HEK293 (cell line): ENCODE measurements at regions not wholly inside any gene's neighbourhood (a gene's known extent, or its start where the extent isn't known, plus 50 kb on each side); places are given as distances from the start of the nearest gene placed in this dataset.

Source experiments
- ATF2 ChIP-seq: fragments of 450-650 bp; formaldehyde crosslinking; IDR thresholded peaks from 2 replicates; pipeline ENCODE4 v1.5.1; 2016; ENCODE audit warnings: missing biosample characterization, missing genetic modification characterization, low read depth
- CTCF ChIP-seq: fragments of 450-650 bp; formaldehyde crosslinking; IDR thresholded peaks from 2 replicates; pipeline ENCODE4 v1.5.1; 2016; ENCODE audit warnings: missing biosample characterization, missing genetic modification characterization
- GLI2 ChIP-seq: fragments of 450-650 bp; formaldehyde crosslinking; IDR thresholded peaks from 2 replicates; pipeline ENCODE4; 2017; ENCODE audit warnings: missing biosample characterization, missing genetic modification characterization, low read depth, borderline replicate concordance
- INSM2 ChIP-seq: fragments of 450-650 bp; formaldehyde crosslinking; IDR thresholded peaks from 2 replicates; pipeline ENCODE4 v1.5.1; 2016; ENCODE audit warnings: missing biosample characterization, missing genetic modification characterization
- MZF1 ChIP-seq: fragments of 450-650 bp; formaldehyde crosslinking; IDR thresholded peaks from 2 replicates; pipeline ENCODE4 v1.5.1; 2017; ENCODE audit warnings: missing biosample characterization, missing genetic modification characterization, borderline replicate concordance
- YY1 ChIP-seq: fragments of 450-650 bp; formaldehyde crosslinking; IDR thresholded peaks from 2 replicates; pipeline ENCODE4 v1.5.1; 2018; ENCODE audit warnings: missing biosample characterization, missing genetic modification characterization
- ZBTB11 ChIP-seq: fragments of 450-650 bp; formaldehyde crosslinking; conservative IDR thresholded peaks from 2 replicates; pipeline ENCODE4 v1.5.1; 2016; ENCODE audit warnings: low read depth, missing biosample characterization, missing genetic modification characterization
- ZBTB8A ChIP-seq: fragments of 450-650 bp; formaldehyde crosslinking; IDR thresholded peaks from 2 replicates; pipeline ENCODE4 v1.5.1; 2016; ENCODE audit warnings: missing biosample characterization, missing genetic modification characterization
- ZNF121 ChIP-seq: fragments of 450-650 bp; formaldehyde crosslinking; IDR thresholded peaks from 2 replicates; pipeline ENCODE4 v1.5.1; 2016; ENCODE audit warnings: missing biosample characterization, missing genetic modification characterization
- ZNF221 ChIP-seq: fragments of 450-650 bp; formaldehyde crosslinking; IDR thresholded peaks from 2 replicates; pipeline ENCODE4 v1.5.1; 2017; ENCODE audit warnings: missing biosample characterization, missing genetic modification characterization, borderline replicate concordance
- ZNF335 ChIP-seq: fragments of 450-650 bp; formaldehyde crosslinking; conservative IDR thresholded peaks from 2 replicates; pipeline ENCODE4 v1.5.1; 2016; ENCODE audit warnings: missing biosample characterization, missing genetic modification characterization
- ZNF37A ChIP-seq: fragments of 450-650 bp; IDR thresholded peaks from 2 replicates; pipeline ENCODE4 v1.5.1; 2018; ENCODE audit warnings: missing biosample characterization, missing genetic modification characterization
- ZNF529 ChIP-seq: fragments of 450-650 bp; formaldehyde crosslinking; IDR thresholded peaks from 2 replicates; pipeline ENCODE4 v1.5.1; 2017; ENCODE audit warnings: missing genetic modification characterization, missing biosample characterization; ENCODE audit not compliant: insufficient replicate concordance
- ZNF555 ChIP-seq: fragments of 450-650 bp; formaldehyde crosslinking; conservative IDR thresholded peaks from 2 replicates; pipeline ENCODE4 v1.5.1; 2017; ENCODE audit warnings: missing biosample characterization, mild to moderate bottlenecking, missing genetic modification characterization, inconsistent platforms

GRCh38 chr3:55147856-55148720, 220.2 kb upstream of the LRTM1 start:
- TF ChIP-seq ZNF121 (tag by site-specific recombination), result no peak
- no peak for TF ChIP-seq CTCF (tag by site-specific recombination)
- no peak for TF ChIP-seq ZBTB8A (tag by site-specific recombination)
- TF ChIP-seq ATF2, result no peak
- no peak for TF ChIP-seq ZNF529 (tag by site-specific recombination)
- no peak for TF ChIP-seq MZF1 (tag by site-specific recombination)
- TF ChIP-seq ZNF555, result no peak
- TF ChIP-seq ZNF335 (tag by site-specific recombination), result no peak
- TF ChIP-seq YY1 (tag by site-specific recombination), result no peak
- TF ChIP-seq GLI2 (tag by site-specific recombination), result no peak
- no peak for TF ChIP-seq ZBTB11 (tag by site-specific recombination)
- TF ChIP-seq ZNF221, result no peak
- no peak for TF ChIP-seq INSM2 (tag by site-specific recombination)
- no peak for TF ChIP-seq ZNF37A (tag by site-specific recombination)
